ENCODE measurements at regions not wholly inside any gene's neighbourhood (a gene's known extent, or its start where the extent isn't known, plus 50 kb on each side); places are given as distances from the start of the nearest gene placed in this dataset.
A peak's percentile ranks its signal among the peaks of the same experiment; 100 is the strongest.

GRCh38 chr18:56458770-56459712 lies 179.4 kb downstream of the TXNL1 start:
- no peak overlapping the region for H3K27ac ChIP-seq (ENCODE audit: insufficient read length, low read depth, low read length)
- no peaks in the 10 kb centered on the region for H3K27me3 ChIP-seq (ENCODE audit: insufficient read depth, low read length)
- Mint-ChIP-seq H3K4me3 (no peak overlapping the region), H3K27me3 (ENCODE audit: low read depth) (no peaks in the 10 kb centered on the region), H3K9me3 (peaks cover 0 to 5% of the 10 kb centered on the region in 2 experiments; a peak in 3 of 5 replicates), H3K4me1 (peaks cover 9% of the 10 kb centered on the region in 2 experiments), H3K36me3 (ENCODE audit: insufficient read depth in 1 of 3, low read depth in 3 of 3) (peaks cover 0 to 7% (median 2%) of the 10 kb centered on the region in 3 experiments; a peak in 5 of 7 replicates), H3K27ac (0 out of 7 replicates have a peak overlapping the region, but pooled peaks of 1 of the 3 experiments have one; percentile 58)
- no peak overlapping the region for H2AK5ac ChIP-seq (ENCODE audit: insufficient read length, low read length)
- no CpG with 5 or more reads among the region's 13 CpGs for WGBS (ENCODE audit: extremely low coverage, insufficient read length, low lambda C conversion rate)
- H2BK5ac ChIP-seq (ENCODE audit: insufficient read length, low read length) = no peak overlapping the region
- H3K23me2 ChIP-seq (ENCODE audit: insufficient read length, low read depth, low read length, poor library complexity, severe bottlenecking) = no peaks in the 10 kb centered on the region
- TF ChIP-seq CTCF (conservative IDR thresholded peaks at IDR 0.05) = no peak
- H2BK12ac ChIP-seq (ENCODE audit: insufficient read length, low read depth, low read length) = no peak overlapping the region
- no peak overlapping the region for H3K4me2 ChIP-seq (ENCODE audit: insufficient read depth, insufficient read length, low read length)
- H3T11ph ChIP-seq (ENCODE audit: low read length) = no peak overlapping the region
- no peak overlapping the region for H4K91ac ChIP-seq (ENCODE audit: insufficient read length, low read depth, low read length)
- no peak overlapping the region for H3K23ac ChIP-seq (ENCODE audit: insufficient read length, low read depth, low read length)
- H3K79me1 ChIP-seq (ENCODE audit: insufficient read depth, low read depth, low read length, poor library complexity, severe bottlenecking) = no peaks in the 10 kb centered on the region
- no peak overlapping the region for H3K9ac ChIP-seq (ENCODE audit: extremely low read depth, insufficient read length, low read length)
- no peak overlapping the region for H3K18ac ChIP-seq (ENCODE audit: insufficient read length, low read depth, low read length)
- H2AFZ ChIP-seq (ENCODE audit: low read length) = no peak overlapping the region
- H3K56ac ChIP-seq (ENCODE audit: insufficient read length, low read depth, low read length) = no peak overlapping the region
- no peaks in the 10 kb centered on the region; the same call in 1 of the 2 replicates for H3K4me1 ChIP-seq (ENCODE audit: insufficient read depth, low read length)
- H4K20me1 ChIP-seq (ENCODE audit: control insufficient read depth, insufficient read depth, insufficient read length) = no peaks in the 10 kb centered on the region
- no peaks in the 10 kb centered on the region for H3K9me3 ChIP-seq (ENCODE audit: control insufficient read depth, low read depth, low read length)
- H4K8ac ChIP-seq (replicated peaks; ENCODE audit: insufficient read length, low read depth, low read length) = no peak overlapping the region
- H3K79me2 ChIP-seq (ENCODE audit: insufficient read depth, low read length) = no peaks in the 10 kb centered on the region
- no peak overlapping the region for H3K4ac ChIP-seq (ENCODE audit: low read depth, low read length)
- no peak overlapping the region for H2BK15ac ChIP-seq (ENCODE audit: low read depth, low read length)
- no peak for DNase-seq
- no peak overlapping the region for H2BK20ac ChIP-seq (ENCODE audit: low read depth, low read length, poor library complexity, severe bottlenecking)
- no peak overlapping the region for H2BK120ac ChIP-seq (ENCODE audit: low read depth, low read length, poor library complexity, severe bottlenecking)
- H4K5ac ChIP-seq (ENCODE audit: insufficient read length, low read depth, low read length) = no peak overlapping the region
- H3K14ac ChIP-seq (ENCODE audit: insufficient read depth, low read length) = no peak overlapping the region
